ENCODE measurements at regions not wholly inside any gene's neighbourhood (a gene's known extent, or its start where the extent isn't known, plus 50 kb on each side); places are given as distances from the start of the nearest gene placed in this dataset.

- H3K27me3 Mint-ChIP-seq, result no peaks in the 10 kb centered on the region
- no peaks in the 10 kb centered on the region for H3K4me1 Mint-ChIP-seq (ENCODE audit: low read depth)
- no peaks in the 10 kb centered on the region for H3K36me3 Mint-ChIP-seq (ENCODE audit: insufficient read depth)
- no peak overlapping the region for H3K27ac Mint-ChIP-seq
- no peak for TF ChIP-seq CTCF (IDR thresholded peaks at IDR 0.05; ENCODE audit: unreplicated experiment)
- no peak overlapping the region for H3K4me3 Mint-ChIP-seq (ENCODE audit: low read depth)
- H3K9me3 Mint-ChIP-seq (ENCODE audit: low read depth), result no peaks in the 10 kb centered on the region
- DNase-seq (ENCODE audit: low spot score, unreplicated experiment), result no peak
These were observed 295.3 kb upstream of the SORL1-AS1 start for GRCh38 chr11:121748068-121748467.

GRCh38 chr11:121743285-121743684 is 290.5 kb upstream of the SORL1-AS1 start:
- Mint-ChIP-seq H3K36me3 (ENCODE audit: insufficient read depth) (no peaks in the 10 kb centered on the region), H3K9me3 (ENCODE audit: low read depth) (no peaks in the 10 kb centered on the region), H3K27ac (no peak overlapping the region), H3K27me3 (no peaks in the 10 kb centered on the region), H3K4me1 (ENCODE audit: low read depth) (peaks cover 2% of the 10 kb centered on the region), H3K4me3 (ENCODE audit: low read depth) (no peak overlapping the region)
- DNase-seq (ENCODE audit: low spot score, unreplicated experiment), result no peak
- TF ChIP-seq CTCF (IDR thresholded peaks at IDR 0.05; ENCODE audit: unreplicated experiment), result no peak

DNA sequence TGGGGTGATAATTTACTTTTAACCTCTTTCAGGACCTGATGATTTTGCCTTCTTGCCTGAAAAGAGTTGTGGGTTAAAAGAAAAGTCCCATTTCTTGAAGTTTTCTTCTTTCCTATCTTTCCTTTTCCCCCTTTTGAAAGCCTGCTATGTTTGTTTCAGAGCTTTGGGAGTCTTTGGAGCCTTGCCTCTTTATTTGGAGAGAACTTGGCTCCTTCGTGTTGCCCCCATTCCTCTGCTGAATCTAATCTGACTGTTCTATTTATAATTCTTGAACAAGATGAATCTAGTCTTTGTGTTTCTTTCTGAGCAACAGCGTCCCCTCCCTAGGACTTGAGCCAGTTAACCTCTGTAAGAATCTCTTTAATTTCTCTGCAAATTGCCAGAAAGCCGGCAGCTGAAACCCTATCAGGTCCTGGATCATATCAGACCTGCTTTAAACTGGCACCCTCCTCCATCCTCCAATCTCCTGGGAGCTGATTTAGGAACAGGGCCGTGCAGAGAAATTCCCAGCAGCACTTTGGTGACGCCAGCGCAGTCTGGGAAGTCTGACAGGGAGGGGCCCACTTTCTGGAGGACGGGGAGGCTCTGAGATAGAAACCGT is 289.1 kb upstream of the SORL1-AS1 start:
- H3K4me1 Mint-ChIP-seq (ENCODE audit: low read depth), result peaks cover 2% of the 10 kb centered on the region
- H3K27me3 Mint-ChIP-seq, result no peaks in the 10 kb centered on the region
- no peak overlapping the region for H3K4me3 Mint-ChIP-seq (ENCODE audit: low read depth)
- no peak for TF ChIP-seq CTCF (IDR thresholded peaks at IDR 0.05; ENCODE audit: unreplicated experiment)
- H3K36me3 Mint-ChIP-seq (ENCODE audit: insufficient read depth), result no peaks in the 10 kb centered on the region
- DNase-seq (ENCODE audit: low spot score, unreplicated experiment), result no peak
- H3K27ac Mint-ChIP-seq, result peak overlapping the region; percentile 76
- peaks cover 7% of the 10 kb centered on the region for H3K9me3 Mint-ChIP-seq (ENCODE audit: low read depth)

- Mint-ChIP-seq H3K27ac (no peak overlapping the region), H3K9me3 (ENCODE audit: low read depth) (peaks cover 10% of the 10 kb centered on the region), H3K36me3 (ENCODE audit: insufficient read depth) (no peaks in the 10 kb centered on the region), H3K4me1 (ENCODE audit: low read depth) (peaks cover 2% of the 10 kb centered on the region), H3K4me3 (ENCODE audit: low read depth) (no peak overlapping the region), H3K27me3 (no peaks in the 10 kb centered on the region)
- DNase-seq (ENCODE audit: low spot score, unreplicated experiment), result no peak
- no peak for TF ChIP-seq CTCF (IDR thresholded peaks at IDR 0.05; ENCODE audit: unreplicated experiment)
These were observed 288.6 kb upstream of the SORL1-AS1 start for GRCh38 chr11:121741351-121741760.

DNA sequence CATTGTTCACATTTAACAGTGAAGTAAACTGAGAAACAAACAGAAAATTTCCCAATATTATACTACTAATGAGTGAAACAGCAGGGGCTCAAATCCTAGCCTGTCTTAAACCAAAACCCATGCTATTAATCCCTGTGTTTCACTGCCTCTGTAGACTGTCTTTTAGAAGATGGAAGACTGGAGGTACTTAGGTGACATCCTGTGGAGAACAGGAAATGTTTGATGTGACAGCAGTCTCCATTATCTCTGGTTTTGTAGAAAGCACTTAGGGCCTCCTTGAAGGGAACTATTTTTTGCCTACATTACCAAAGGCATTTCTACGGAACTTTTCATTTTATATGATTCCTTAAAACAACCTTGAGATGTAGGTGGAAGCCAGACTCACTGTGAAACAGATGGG is 288.1 kb upstream of the SORL1-AS1 start:
- H3K9me3 Mint-ChIP-seq (ENCODE audit: low read depth), result peaks cover 11% of the 10 kb centered on the region
- H3K36me3 Mint-ChIP-seq (ENCODE audit: insufficient read depth), result no peaks in the 10 kb centered on the region
- TF ChIP-seq CTCF (IDR thresholded peaks at IDR 0.05; ENCODE audit: unreplicated experiment), result no peak
- H3K4me3 Mint-ChIP-seq (ENCODE audit: low read depth), result no peak overlapping the region
- no peaks in the 10 kb centered on the region for H3K27me3 Mint-ChIP-seq
- peaks cover 2% of the 10 kb centered on the region for H3K4me1 Mint-ChIP-seq (ENCODE audit: low read depth)
- no peak overlapping the region for H3K27ac Mint-ChIP-seq
- no peak for DNase-seq (ENCODE audit: low spot score, unreplicated experiment)

Measured in progenitor cell of endocrine pancreas (in vitro differentiated cells).